ENCODE measurements at regions not wholly inside any gene's neighbourhood (a gene's known extent, or its start where the extent isn't known, plus 50 kb on each side); places are given as distances from the start of the nearest gene placed in this dataset.

GRCh38 chr13:97564956-97565355, 131.0 kb downstream of the RAP2A start:
- TF ChIP-seq REST (IDR thresholded peaks at IDR 0.05; ENCODE audit: insufficient read depth in 1 of 2, low read depth in 2 of 2, low read length in 1 of 2) (no peak), CTCF (IDR thresholded peaks at IDR 0.05) (no peak), POLR2AphosphoS5 (IDR thresholded peaks at IDR 0.05; ENCODE audit: low read depth, low read length) (no peak), TCF7L2 (IDR thresholded peaks at IDR 0.05; ENCODE audit: low read depth, low read length) (no peak)
